K562 (cell line): ENCODE measurements at regions not wholly inside any gene's neighbourhood (a gene's known extent, or its start where the extent isn't known, plus 50 kb on each side); places are given as distances from the start of the nearest gene placed in this dataset.

Source experiments
- ATAC-seq: fragments of 200-7000 bp; cut with Tn5 transposase; 3 replicates; pipeline ENCODE4 v1.9.1; 2020; ENCODE audit warnings: moderate library complexity
- BruUV-seq: library from RNA; stranded (reverse); fragments of 400-500 nt; replicated peaks from 2 replicates; lab custom pipeline; 2021; lab: Mats Ljungman, UMichigan
- CTCF ChIA-PET: fragments of 300-600 bp; formaldehyde crosslinking; extraction: SDS; loops from one replicate; lab custom pipeline; 2021; ENCODE audit warnings: low intra/inter-chr PET ratio; lab: Yijun Ruan, JAX
- POLR2A ChIA-PET: fragments of 300-600, 350-650 bp; sonication (Branson Sonifier 250); formaldehyde crosslinking; extraction: SDS; loops from one replicate; lab custom pipeline; 2021; ENCODE audit warnings: antibody characterized with exemption, inconsistent platforms; lab: Yijun Ruan, JAX
- DNase-seq, 4 experiments: peaks; one replicate each; pipeline versions ENCODE4 v3.0.0 to v3.0.0-alpha.2; 2011 to 2018; ENCODE audit warnings: low spot score in 3 of 4, mixed read lengths in 3 of 4; ENCODE audit errors: extremely low read depth in 1 of 4
- FAIRE-seq: peaks from 2 replicates; lab custom pipeline; 2011; peaks lifted over from hg19 to GRCh38; lab: Jason Lieb, UNC
- H2AFZ ChIP-seq: 2 replicates; pipeline ENCODE4 v1.6.0; 2011; ENCODE audit warnings: low read depth, low read length, control low read depth, inconsistent platforms
- H3K27ac ChIP-seq: fragments of 200-600 bp; 3 replicates; pipeline ENCODE4 v1.8.0; 2011; ENCODE audit warnings: low read depth, mild to moderate bottlenecking, control low read depth, inconsistent platforms, low read length, moderate library complexity, mixed read lengths; ENCODE audit errors: extremely low read depth
- H3K27me3 ChIP-seq, 2 experiments: fragments of 300-600 bp in 1 of 2; 2 replicates in 1 of 2; 3 replicates in 1 of 2; pipeline versions ENCODE4 v1.6.0 to v1.8.0; 2011; ENCODE audit warnings: inconsistent platforms in 2 of 2, low read length in 2 of 2, mild to moderate bottlenecking in 1 of 2, mixed read lengths in 1 of 2, moderate library complexity in 1 of 2; ENCODE audit not compliant: control insufficient read depth in 2 of 2, insufficient read depth in 2 of 2
- H3K36me3 ChIP-seq: fragments of 300-600 bp; 3 replicates; pipeline ENCODE4 v1.8.0; 2011; ENCODE audit warnings: mild to moderate bottlenecking, low read length, inconsistent platforms; ENCODE audit not compliant: control insufficient read depth, insufficient read depth
- H3K4me1 ChIP-seq, 2 experiments: fragments of 200-600 bp in 1 of 2; replicated peaks in 1 of 2; 2 replicates in 1 of 2; 3 replicates in 1 of 2; pipeline versions ENCODE4 v1.5.1 to v1.8.0; 2011; ENCODE audit warnings: inconsistent platforms in 2 of 2, low read length in 2 of 2, mild to moderate bottlenecking in 1 of 2, mixed read lengths in 1 of 2, moderate library complexity in 1 of 2; ENCODE audit not compliant: control insufficient read depth in 2 of 2, insufficient read depth in 2 of 2
- H3K4me2 ChIP-seq: 2 replicates; pipeline ENCODE4 v1.6.1; 2011; ENCODE audit warnings: low read length, control low read depth, inconsistent platforms, mixed read lengths; ENCODE audit not compliant: insufficient read depth
- H3K4me3 ChIP-seq: fragments of 200-600 bp; sonication (generic), shearing (Covaris generic); 2 replicates; pipeline ENCODE4 v1.5.1; 2016; ENCODE audit warnings: control low read depth, inconsistent platforms
- H3K79me2 ChIP-seq: fragments of 200-600 bp; 3 replicates; pipeline ENCODE4 v1.8.0; 2011; ENCODE audit warnings: low read length, inconsistent platforms; ENCODE audit not compliant: control insufficient read depth, insufficient read depth
- H3K9ac ChIP-seq, 2 experiments: 2 replicates each; pipeline versions ENCODE4 v1.6.0 to v1.6.1; 2011; ENCODE audit warnings: low read depth in 2 of 2, low read length in 2 of 2, control low read depth in 1 of 2, inconsistent platforms in 1 of 2, mild to moderate bottlenecking in 1 of 2, mixed read lengths in 1 of 2; ENCODE audit not compliant: insufficient read depth in 1 of 2
- H3K9me1 ChIP-seq: one replicate; pipeline ENCODE4 v1.6.0; 2011; ENCODE audit warnings: inconsistent platforms, mild to moderate bottlenecking, low read length, moderate library complexity; ENCODE audit not compliant: control insufficient read depth, insufficient read depth
- H3K9me3 ChIP-seq: replicated peaks from 2 replicates; pipeline ENCODE4 v1.5.1; 2011; ENCODE audit warnings: low read depth, low read length, inconsistent platforms; ENCODE audit not compliant: control insufficient read depth, insufficient read depth
- H4K20me1 ChIP-seq: replicated peaks from 2 replicates; pipeline ENCODE4 v1.6.1; 2011; ENCODE audit warnings: low read length, inconsistent platforms, mixed read lengths; ENCODE audit not compliant: control insufficient read depth, insufficient read depth
- ARHGAP35 ChIP-seq: fragments of 450-650 bp; IDR thresholded peaks from 2 replicates; pipeline ENCODE4 v1.6.1; 2018; ENCODE audit not compliant: partially characterized antibody
- CUX1 ChIP-seq: fragments of 200-800 bp; sonication (Bioruptor generic); IDR thresholded peaks from 2 replicates; pipeline ENCODE4 v1.6.1; 2016; ENCODE audit warnings: missing genetic modification characterization, missing compliant biosample characterization
- ELF4 ChIP-seq: fragments of 450-650 bp; formaldehyde crosslinking; IDR thresholded peaks from 2 replicates; pipeline ENCODE4 v1.4.0; 2022; ENCODE audit warnings: missing genetic modification characterization
- SMAD2 ChIP-seq: fragments of 150-350 bp; IDR thresholded peaks from 2 replicates; pipeline ENCODE4 v1.6.1; 2014; ENCODE audit warnings: low read depth, mild to moderate bottlenecking, low read length
- SNRNP70 ChIP-seq: fragments of 200-400 bp; formaldehyde crosslinking; optimal IDR thresholded peaks from 2 replicates; pipeline ENCODE3; 2017; ENCODE audit warnings: low read depth, low read length
- XRCC5 ChIP-seq: fragments of 200-400 bp; formaldehyde crosslinking; IDR thresholded peaks from 2 replicates; pipeline ENCODE4 v1.6.1; 2017; ENCODE audit warnings: low read depth, mild to moderate bottlenecking, low read length
- ZSCAN29 ChIP-seq: fragments of 450-650 bp; IDR thresholded peaks from 2 replicates; pipeline ENCODE4 v1.6.1; 2017
- WGBS: fragments of 100-300 bp; shearing (Covaris generic); methylation state at CpG from one replicate; pipeline ENCODE4 v1.1.6; 2016; ENCODE audit warnings: low coverage, mixed read lengths; ENCODE audit not compliant: insufficient coverage; ENCODE audit errors: missing lambda C conversion rate; 5-methylcytosine and 5-hydroxymethylcytosine counted together
- in situ Hi-C: fragments of 300-500 bp; cut with MboI; formaldehyde crosslinking; loops from 4 replicates; pipeline ENCODE4 v1.15.0; 2018; ENCODE audit warnings: inconsistent platforms, mixed read lengths
- intact Hi-C: fragments of 100-400 bp; cut with micrococcal nuclease; formaldehyde crosslinking; loops from 2 replicates; pipeline ENCODE4 v1.14.2; 2022
- TF ChIP-seq, protein P1 (sequence below): sonication (generic); formaldehyde crosslinking; IDR thresholded peaks from 2 replicates; pipeline ENCODE4 v1.8.0; 2023; ENCODE audit warnings: mild to moderate bottlenecking, missing genetic modification reagents
- TF ChIP-seq, protein P2 (sequence below): fragments of 450-650 bp; IDR thresholded peaks from 2 replicates; pipeline ENCODE4 v1.6.1; 2017; ENCODE audit warnings: antibody characterized with exemption, mild to moderate bottlenecking

GRCh38 chr10:57891201-57892006 lies 376.3 kb downstream of the IPMK start:
- CTCF ChIA-PET, result no interaction called here
- POLR2A ChIA-PET, result no interaction called here
- TF ChIP-seq ELF4 (CRISPR knock-in tag), result no peak
- TF ChIP-seq SNRNP70, result no peak
- TF ChIP-seq ARHGAP35, result no peak
- TF ChIP-seq, protein P1, sequence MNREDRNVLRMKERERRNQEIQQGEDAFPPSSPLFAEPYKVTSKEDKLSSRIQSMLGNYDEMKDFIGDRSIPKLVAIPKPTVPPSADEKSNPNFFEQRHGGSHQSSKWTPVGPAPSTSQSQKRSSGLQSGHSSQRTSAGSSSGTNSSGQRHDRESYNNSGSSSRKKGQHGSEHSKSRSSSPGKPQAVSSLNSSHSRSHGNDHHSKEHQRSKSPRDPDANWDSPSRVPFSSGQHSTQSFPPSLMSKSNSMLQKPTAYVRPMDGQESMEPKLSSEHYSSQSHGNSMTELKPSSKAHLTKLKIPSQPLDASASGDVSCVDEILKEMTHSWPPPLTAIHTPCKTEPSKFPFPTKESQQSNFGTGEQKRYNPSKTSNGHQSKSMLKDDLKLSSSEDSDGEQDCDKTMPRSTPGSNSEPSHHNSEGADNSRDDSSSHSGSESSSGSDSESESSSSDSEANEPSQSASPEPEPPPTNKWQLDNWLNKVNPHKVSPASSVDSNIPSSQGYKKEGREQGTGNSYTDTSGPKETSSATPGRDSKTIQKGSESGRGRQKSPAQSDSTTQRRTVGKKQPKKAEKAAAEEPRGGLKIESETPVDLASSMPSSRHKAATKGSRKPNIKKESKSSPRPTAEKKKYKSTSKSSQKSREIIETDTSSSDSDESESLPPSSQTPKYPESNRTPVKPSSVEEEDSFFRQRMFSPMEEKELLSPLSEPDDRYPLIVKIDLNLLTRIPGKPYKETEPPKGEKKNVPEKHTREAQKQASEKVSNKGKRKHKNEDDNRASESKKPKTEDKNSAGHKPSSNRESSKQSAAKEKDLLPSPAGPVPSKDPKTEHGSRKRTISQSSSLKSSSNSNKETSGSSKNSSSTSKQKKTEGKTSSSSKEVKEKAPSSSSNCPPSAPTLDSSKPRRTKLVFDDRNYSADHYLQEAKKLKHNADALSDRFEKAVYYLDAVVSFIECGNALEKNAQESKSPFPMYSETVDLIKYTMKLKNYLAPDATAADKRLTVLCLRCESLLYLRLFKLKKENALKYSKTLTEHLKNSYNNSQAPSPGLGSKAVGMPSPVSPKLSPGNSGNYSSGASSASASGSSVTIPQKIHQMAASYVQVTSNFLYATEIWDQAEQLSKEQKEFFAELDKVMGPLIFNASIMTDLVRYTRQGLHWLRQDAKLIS (CRISPR knock-in tag), result no peak
- TF ChIP-seq CUX1, result no peak
- TF ChIP-seq SMAD2, result no peak
- TF ChIP-seq XRCC5, result no peak
- TF ChIP-seq, protein P2, sequence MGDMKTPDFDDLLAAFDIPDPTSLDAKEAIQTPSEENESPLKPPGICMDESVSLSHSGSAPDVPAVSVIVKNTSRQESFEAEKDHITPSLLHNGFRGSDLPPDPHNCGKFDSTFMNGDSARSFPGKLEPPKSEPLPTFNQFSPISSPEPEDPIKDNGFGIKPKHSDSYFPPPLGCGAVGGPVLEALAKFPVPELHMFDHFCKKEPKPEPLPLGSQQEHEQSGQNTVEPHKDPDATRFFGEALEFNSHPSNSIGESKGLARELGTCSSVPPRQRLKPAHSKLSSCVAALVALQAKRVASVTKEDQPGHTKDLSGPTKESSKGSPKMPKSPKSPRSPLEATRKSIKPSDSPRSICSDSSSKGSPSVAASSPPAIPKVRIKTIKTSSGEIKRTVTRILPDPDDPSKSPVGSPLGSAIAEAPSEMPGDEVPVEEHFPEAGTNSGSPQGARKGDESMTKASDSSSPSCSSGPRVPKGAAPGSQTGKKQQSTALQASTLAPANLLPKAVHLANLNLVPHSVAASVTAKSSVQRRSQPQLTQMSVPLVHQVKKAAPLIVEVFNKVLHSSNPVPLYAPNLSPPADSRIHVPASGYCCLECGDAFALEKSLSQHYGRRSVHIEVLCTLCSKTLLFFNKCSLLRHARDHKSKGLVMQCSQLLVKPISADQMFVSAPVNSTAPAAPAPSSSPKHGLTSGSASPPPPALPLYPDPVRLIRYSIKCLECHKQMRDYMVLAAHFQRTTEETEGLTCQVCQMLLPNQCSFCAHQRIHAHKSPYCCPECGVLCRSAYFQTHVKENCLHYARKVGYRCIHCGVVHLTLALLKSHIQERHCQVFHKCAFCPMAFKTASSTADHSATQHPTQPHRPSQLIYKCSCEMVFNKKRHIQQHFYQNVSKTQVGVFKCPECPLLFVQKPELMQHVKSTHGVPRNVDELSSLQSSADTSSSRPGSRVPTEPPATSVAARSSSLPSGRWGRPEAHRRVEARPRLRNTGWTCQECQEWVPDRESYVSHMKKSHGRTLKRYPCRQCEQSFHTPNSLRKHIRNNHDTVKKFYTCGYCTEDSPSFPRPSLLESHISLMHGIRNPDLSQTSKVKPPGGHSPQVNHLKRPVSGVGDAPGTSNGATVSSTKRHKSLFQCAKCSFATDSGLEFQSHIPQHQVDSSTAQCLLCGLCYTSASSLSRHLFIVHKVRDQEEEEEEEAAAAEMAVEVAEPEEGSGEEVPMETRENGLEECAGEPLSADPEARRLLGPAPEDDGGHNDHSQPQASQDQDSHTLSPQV, result no peak
- TF ChIP-seq ZSCAN29, result no peak

More at GRCh38 chr10:57891201-57892006, 376.3 kb downstream of the IPMK start:
- Histone ChIP-seq H3K27me3 (no peaks in the 10 kb centered on the region), H3K9ac (no peak overlapping the region), H3K9me3 (no peaks in the 10 kb centered on the region), H3K36me3 (no peaks in the 10 kb centered on the region), H3K4me1 (no peaks in the 10 kb centered on the region), H3K4me2 (no peak overlapping the region), H3K79me2 (no peaks in the 10 kb centered on the region), H3K9me1 (no peaks in the 10 kb centered on the region), H3K27ac (no peak overlapping the region), H3K4me3 (no peak overlapping the region), H2AFZ (no peak overlapping the region), H4K20me1 (no peaks in the 10 kb centered on the region)
- BruUV-seq, result no TSS peak
- under 1% methylated on average over 7 of the region's 7 CpGs for WGBS
- no peak for ATAC-seq
- no peak for FAIRE-seq
- in situ Hi-C loops, result no loop called here
- DNase-seq, result no peak
- intact Hi-C loops, result no loop called here
